ACC112 (cell line): ENCODE measurements at regions not wholly inside any gene's neighbourhood (a gene's known extent, or its start where the extent isn't known, plus 50 kb on each side); places are given as distances from the start of the nearest gene placed in this dataset.
"Not testable (repeated sequence)": the region's sequence is repeated elsewhere in the genome, so short reads cannot be mapped to it uniquely, and the experiment has no call there.

Experiments
- H2AFZ ChIP-seq: fragments of 200-600 bp; sonication (generic); one replicate; pipeline ENCODE4 v1.6.0; 2017; ENCODE audit warnings: antibody characterized with exemption, low read length; ENCODE audit not compliant: unreplicated experiment
- H3K27ac ChIP-seq: fragments of 200-600 bp; sonication (generic); 2 replicates; pipeline ENCODE4 v1.5.1; 2014; ENCODE audit warnings: low read depth, mild to moderate bottlenecking, antibody characterized with exemption, low read length, moderate library complexity
- H3K27me3 ChIP-seq: fragments of 200-600 bp; sonication (generic); 2 replicates; pipeline ENCODE4 v1.6.1; 2014; ENCODE audit warnings: mild to moderate bottlenecking, antibody characterized with exemption, low read length, moderate library complexity, mixed read lengths; ENCODE audit not compliant: insufficient read depth
- H3K36me3 ChIP-seq: fragments of 200-600 bp; sonication (generic); 2 replicates; pipeline ENCODE4 v1.6.1; 2016; ENCODE audit warnings: mild to moderate bottlenecking, antibody characterized with exemption, low read length, moderate library complexity, mixed read lengths; ENCODE audit not compliant: insufficient read depth
- H3K4me1 ChIP-seq: fragments of 200-600 bp; sonication (generic); one replicate; pipeline ENCODE4 v1.6.1; 2016; ENCODE audit warnings: low read length, mixed read lengths; ENCODE audit not compliant: insufficient read depth, unreplicated experiment, control insufficient read depth
- H3K4me3 ChIP-seq: fragments of 200-600 bp; sonication (generic); 2 replicates; pipeline ENCODE4 v1.5.1; 2014; ENCODE audit warnings: mild to moderate bottlenecking, low read depth, low read length
- H3K79me2 ChIP-seq: fragments of 200-600 bp; sonication (generic); one replicate; pipeline ENCODE4 v1.6.0; 2016; ENCODE audit warnings: low read length; ENCODE audit not compliant: control insufficient read depth, unreplicated experiment, insufficient read depth

DNA sequence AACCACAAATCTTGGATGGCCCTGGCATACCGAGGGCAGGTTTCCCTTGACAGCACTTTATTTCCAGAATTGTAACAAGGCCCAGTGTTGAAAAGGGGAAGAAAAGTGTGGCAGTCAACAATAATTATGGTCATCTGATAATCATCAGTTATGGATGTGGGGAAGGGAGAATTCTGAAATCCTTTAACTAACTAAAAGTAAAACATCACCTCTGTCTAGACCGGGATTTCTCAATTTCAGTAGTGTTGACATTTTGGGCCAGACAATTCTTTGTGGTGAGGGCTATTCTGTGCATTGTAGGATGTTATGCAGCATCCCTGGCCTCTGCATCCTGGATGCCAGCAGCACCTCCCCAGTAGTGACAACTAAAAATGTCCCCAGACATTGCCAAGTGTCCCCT is 140.4 kb downstream of the PSAT1 start:
- Histone ChIP-seq H3K27ac (no peak overlapping the region), H2AFZ (no peak overlapping the region), H3K79me2 (no peaks in the 10 kb centered on the region), H3K36me3 (no peaks in the 10 kb centered on the region), H3K4me3 (no peak overlapping the region), H3K27me3 (peaks cover 13% of the 10 kb centered on the region), H3K4me1 (peaks cover 5% of the 10 kb centered on the region)

DNA sequence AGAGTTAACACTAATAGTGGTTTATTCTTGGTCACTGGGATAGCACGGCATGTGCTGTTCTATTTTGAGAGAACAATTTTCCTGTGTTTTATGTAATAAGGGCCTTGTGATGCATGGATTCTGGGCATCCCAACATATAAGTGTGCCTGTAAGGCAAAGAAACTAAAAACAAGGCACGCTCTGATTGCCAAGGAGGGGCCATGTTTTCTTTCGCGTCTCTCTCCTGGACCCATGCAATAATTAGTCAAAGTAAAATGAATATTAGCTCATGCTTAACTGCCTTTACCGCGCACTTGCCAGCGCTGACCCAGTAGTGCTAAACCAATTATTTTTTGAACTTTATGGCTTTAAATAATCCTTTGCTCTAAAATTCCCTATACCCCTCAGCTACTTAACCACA is 140.9 kb downstream of the PSAT1 start:
- Histone ChIP-seq H3K4me1 (peaks cover 5% of the 10 kb centered on the region), H3K4me3 (no peak overlapping the region), H3K27ac (no peak overlapping the region), H2AFZ (no peak overlapping the region), H3K79me2 (no peaks in the 10 kb centered on the region), H3K36me3 (no peaks in the 10 kb centered on the region), H3K27me3 (peaks cover 13% of the 10 kb centered on the region)

DNA sequence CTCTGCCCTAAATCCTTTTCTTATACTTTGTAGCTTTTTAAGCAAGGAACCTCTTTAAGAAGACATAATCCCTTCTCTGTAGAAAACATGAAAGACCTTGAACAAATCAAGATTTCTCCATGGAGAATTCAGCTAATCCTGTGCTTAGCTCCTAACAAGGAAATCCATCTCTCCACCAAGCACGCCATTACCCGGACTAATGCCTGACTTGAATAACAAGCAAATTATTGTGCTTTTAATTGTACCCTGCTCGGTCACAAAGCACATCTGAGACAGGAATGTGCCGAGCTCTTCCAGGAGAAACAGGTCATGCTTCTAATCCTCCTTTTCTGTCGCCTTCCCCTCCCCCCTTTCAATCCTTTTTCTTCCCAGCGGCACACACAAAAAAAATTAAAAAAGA is 141.3 kb downstream of the PSAT1 start:
- Histone ChIP-seq H3K36me3 (no peaks in the 10 kb centered on the region), H3K4me3 (no peak overlapping the region), H2AFZ (no peak overlapping the region), H3K79me2 (no peaks in the 10 kb centered on the region), H3K27ac (no peak overlapping the region), H3K4me1 (peaks cover 5% of the 10 kb centered on the region), H3K27me3 (peaks cover 13% of the 10 kb centered on the region)

DNA sequence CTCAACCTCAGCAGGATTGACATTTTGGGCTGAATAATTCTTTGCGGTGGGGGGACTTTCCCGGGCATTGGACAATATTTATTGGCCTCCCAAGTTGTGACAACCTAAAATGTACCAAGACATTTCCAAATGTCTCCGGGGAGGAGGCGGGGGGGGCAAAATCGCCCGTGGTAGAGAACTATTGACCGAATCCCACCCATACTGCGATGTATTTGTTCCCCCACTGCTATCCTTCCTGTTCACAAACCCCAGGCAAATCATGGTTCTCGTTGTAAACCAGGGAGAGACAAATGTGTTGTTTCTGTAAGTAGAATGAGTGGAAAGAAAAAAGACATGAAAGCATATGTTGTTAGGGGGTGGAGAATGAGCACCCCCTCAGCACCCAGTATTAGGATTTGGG is 141.9 kb downstream of the PSAT1 start:
- peak overlapping the region; percentile 61 for H3K4me3 ChIP-seq
- H3K4me1 ChIP-seq, result peaks cover 5% of the 10 kb centered on the region
- peak overlapping the region; percentile 43 for H2AFZ ChIP-seq
- no peaks in the 10 kb centered on the region for H3K79me2 ChIP-seq
- H3K27ac ChIP-seq, result no peak overlapping the region
- no peaks in the 10 kb centered on the region for H3K36me3 ChIP-seq
- peaks cover 13% of the 10 kb centered on the region for H3K27me3 ChIP-seq

DNA sequence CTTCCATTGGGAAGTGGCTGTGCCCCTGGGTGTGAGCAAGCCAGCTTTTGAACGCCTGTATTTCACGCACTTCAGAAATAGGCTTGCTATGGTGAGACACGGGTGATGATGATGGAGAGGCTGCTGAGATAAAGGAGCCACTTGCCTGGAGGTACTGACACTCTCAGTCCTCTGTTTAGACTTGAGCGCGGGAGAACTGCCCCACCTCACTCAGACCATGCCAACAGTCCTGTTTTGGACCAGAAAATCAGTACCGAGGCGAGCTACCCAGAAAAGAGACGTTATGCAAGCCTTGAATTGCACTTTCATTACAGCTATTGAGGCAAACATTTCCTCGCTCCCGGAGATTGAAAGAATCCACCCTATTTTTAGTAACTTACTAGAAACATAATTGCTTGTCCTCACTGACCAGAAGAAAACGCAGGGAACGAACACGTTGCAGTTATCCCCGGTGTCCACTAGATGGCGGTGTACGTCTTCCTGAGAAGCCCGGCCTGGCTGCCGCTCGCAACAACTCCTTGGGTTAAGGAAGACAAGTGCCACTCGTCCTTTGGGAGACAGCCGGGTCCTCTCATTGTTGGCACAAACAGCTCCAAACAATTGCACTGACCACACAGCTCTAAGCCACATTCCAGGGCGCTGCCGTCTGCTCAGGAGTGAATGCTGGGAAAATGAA is 142.4 kb downstream of the PSAT1 start:
- H3K36me3 ChIP-seq, result no peaks in the 10 kb centered on the region
- peak overlapping the region; percentile 61 for H3K4me3 ChIP-seq
- no peak overlapping the region for H3K27ac ChIP-seq
- H3K79me2 ChIP-seq, result no peaks in the 10 kb centered on the region
- peaks cover 13% of the 10 kb centered on the region for H3K27me3 ChIP-seq
- H2AFZ ChIP-seq, result peak overlapping the region; percentile 43
- H3K4me1 ChIP-seq, result peaks cover 5% of the 10 kb centered on the region

DNA sequence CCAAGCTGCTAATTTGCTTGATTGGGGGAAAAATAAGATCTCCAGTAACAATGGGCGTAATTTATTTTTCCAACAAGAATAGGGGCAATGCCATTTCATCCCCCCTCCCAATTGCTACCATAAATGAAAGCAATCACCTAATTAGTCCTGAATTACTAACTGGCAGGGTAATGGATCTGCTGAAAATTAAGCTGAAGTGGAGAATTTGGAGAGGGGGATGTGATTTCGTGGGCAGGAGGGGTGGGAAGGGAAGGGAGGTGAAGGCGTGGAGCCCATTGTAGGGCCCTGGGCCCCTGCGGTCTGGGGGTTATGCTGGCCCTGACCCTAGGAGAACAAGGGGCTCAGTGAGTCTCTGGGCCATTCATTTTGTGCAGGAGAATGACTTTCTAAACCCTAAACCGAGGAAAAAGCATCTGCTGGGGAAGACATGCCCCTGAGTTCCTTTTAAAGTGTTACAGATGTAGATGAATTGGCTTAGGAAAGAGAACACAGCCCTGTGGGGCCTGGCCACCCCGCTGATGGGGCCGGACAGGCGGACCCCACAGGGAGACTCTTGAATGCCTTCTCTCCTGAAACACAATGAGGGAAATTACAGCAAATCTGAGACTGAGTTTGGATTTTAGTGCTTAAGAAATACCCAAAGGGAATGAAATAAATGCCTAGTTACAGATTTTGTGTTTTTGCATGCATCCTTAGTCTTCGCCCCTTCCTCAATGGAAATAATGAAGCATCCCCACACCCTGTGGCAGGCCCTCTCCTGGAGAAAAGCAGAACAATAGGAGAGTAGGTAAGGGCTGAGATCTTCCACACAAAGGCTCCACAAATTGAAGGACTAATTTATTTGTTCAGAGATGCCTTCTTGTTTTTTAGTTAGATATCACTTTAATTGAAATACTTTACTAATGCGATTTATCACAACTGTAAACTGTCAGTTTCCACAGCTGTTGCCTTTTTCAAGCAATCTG is 143.2 kb downstream of the PSAT1 start:
- Histone ChIP-seq H3K27me3 (peaks cover 7% of the 10 kb centered on the region), H3K4me1 (peaks cover 5% of the 10 kb centered on the region), H3K4me3 (no peak overlapping the region), H3K36me3 (no peaks in the 10 kb centered on the region), H3K27ac (no peak overlapping the region), H3K79me2 (no peaks in the 10 kb centered on the region), H2AFZ (no peak overlapping the region)

DNA sequence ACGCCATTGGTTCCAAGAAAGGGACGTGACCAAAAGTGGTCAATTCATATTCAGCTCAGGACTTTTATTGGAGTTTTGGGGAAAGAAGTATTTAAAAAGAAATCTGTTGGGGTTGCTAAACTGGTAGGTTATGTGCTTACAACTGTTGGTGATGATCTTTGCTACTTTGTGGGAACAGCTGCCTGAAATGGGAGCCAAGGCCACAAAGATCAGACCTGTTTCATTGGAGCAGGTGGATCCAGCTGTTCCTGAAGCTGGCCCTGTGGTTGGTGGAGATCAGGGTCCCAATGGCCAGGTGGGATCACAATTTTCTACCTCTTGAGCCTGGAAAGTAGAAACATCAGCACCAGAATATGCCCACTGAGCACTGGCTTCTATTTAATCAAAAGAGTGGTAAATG is 144.5 kb downstream of the PSAT1 start:
- H3K79me2 ChIP-seq, result no peaks in the 10 kb centered on the region
- H3K4me3 ChIP-seq, result no peak overlapping the region
- H3K27ac ChIP-seq, result no peak overlapping the region
- no peaks in the 10 kb centered on the region for H3K36me3 ChIP-seq
- peaks cover 5% of the 10 kb centered on the region for H3K4me1 ChIP-seq
- H3K27me3 ChIP-seq, result peaks cover 7% of the 10 kb centered on the region
- no peak overlapping the region for H2AFZ ChIP-seq

DNA sequence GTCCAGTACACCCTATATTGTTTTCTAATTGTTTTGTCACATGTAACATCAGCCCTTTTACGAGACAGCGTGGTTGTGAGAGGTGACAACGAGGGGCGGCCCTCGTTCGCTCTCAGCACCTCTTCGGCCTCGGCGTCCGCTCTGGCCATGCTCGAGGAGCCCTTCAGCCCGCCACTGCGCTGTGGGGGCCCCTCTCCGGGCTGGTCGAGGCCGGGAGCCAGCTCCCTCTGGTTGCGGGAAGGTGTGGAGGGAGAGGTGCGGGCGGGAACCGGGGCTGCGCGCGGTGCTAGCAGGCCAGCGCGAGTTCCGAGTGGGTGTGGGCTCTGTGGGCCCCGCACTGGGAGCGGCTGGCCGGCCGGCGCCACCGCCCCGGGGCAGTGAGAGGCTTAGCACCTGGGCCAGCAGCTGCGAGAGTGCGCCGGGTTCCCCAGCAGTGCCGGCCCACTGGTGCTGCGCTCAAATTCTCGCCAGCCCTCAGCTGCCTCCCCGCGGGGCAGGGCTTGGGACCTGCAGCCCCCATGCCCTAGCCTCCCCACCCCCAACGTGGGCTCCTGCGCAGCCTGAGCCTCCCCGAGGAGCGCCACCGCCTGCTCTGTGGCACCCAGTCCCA is 145.0 kb downstream of the PSAT1 start:
- H3K79me2 ChIP-seq, result no peaks in the 10 kb centered on the region
- H3K27ac ChIP-seq, result no peak overlapping the region
- H3K27me3 ChIP-seq, result peaks cover 5% of the 10 kb centered on the region

DNA sequence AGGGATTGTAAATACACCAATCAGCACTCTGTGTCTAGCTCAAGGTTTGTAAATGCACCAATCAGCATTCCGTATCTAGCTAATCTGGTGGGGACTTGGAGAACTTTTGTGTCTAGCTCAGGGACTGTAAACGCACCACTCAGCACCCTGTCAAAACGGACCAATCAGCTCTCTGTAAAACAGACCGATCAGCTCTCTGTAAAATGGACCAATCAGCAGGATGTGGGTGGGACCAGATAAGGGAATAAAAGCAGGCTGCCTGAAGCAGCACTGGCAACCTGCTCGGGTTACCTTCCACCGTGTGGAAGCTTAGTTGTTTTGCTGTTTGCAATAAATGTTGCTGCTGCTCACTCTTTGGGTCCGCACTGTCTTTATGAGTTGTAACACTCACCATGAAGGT is 145.7 kb downstream of the PSAT1 start:
- H3K4me3 ChIP-seq, H2AFZ ChIP-seq, H3K27ac ChIP-seq, H3K79me2 ChIP-seq, H3K4me1 ChIP-seq, H3K27me3 ChIP-seq, H3K36me3 ChIP-seq: not testable (repeated sequence)

More for the DNA sequence above, 145.0 kb downstream of the PSAT1 start:
- no peaks in the 10 kb centered on the region for H3K36me3 ChIP-seq
- H2AFZ ChIP-seq, result no peak overlapping the region
- no peak overlapping the region for H3K4me3 ChIP-seq
- peaks cover 5% of the 10 kb centered on the region for H3K4me1 ChIP-seq

DNA sequence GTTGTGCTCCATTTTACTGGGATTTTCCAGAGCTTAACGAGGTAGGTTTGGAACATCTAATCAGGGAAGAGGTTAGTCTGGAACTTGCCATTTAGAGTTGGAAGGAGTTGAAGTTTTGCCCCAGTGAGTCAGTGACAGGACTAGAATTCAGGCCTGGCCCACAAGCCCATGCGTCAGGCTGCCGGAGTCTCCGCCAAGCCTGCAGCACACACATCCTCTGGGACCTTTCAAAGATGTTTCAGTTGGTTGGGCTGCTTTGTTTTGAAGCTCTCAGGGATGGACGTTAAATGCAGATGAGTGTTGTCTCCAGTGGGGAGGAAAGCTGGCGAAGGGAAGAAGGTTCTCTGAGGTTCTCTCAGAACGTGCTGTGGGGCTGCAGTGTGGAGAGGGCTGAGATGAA is 147.0 kb downstream of the PSAT1 start:
- no peak overlapping the region for H3K27ac ChIP-seq
- no peaks in the 10 kb centered on the region for H3K36me3 ChIP-seq
- H3K4me3 ChIP-seq, result no peak overlapping the region
- H2AFZ ChIP-seq, result no peak overlapping the region
- H3K79me2 ChIP-seq, result no peaks in the 10 kb centered on the region
- no peaks in the 10 kb centered on the region for H3K27me3 ChIP-seq
- peaks cover 2% of the 10 kb centered on the region for H3K4me1 ChIP-seq
